Endothelial cell (in vitro differentiated cells): ENCODE measurements at regions not wholly inside any gene's neighbourhood (a gene's known extent, or its start where the extent isn't known, plus 50 kb on each side); places are given as distances from the start of the nearest gene placed in this dataset.

Experiments used
- DNase-seq: peaks from one replicate; pipeline ENCODE4 v3.0.0; 2021; ENCODE audit warnings: low spot score
- H3K27ac Mint-ChIP-seq: one replicate; pipeline ENCODE4 v1.8.0; 2021; ENCODE audit warnings: mixed read lengths, inconsistent platforms; ENCODE audit not compliant: unreplicated experiment
- H3K27me3 Mint-ChIP-seq: one replicate; pipeline ENCODE4 v1.8.0; 2021; ENCODE audit warnings: mild to moderate bottlenecking, moderate library complexity, mixed read lengths, inconsistent platforms; ENCODE audit not compliant: unreplicated experiment
- H3K36me3 Mint-ChIP-seq: one replicate; pipeline ENCODE4 v1.8.0; 2021; ENCODE audit warnings: mild to moderate bottlenecking, low read depth, mixed read lengths, inconsistent platforms; ENCODE audit not compliant: unreplicated experiment
- H3K4me1 Mint-ChIP-seq: one replicate; pipeline ENCODE4 v1.8.0; 2021; ENCODE audit warnings: mild to moderate bottlenecking, mixed read lengths, inconsistent platforms; ENCODE audit not compliant: unreplicated experiment
- H3K4me3 Mint-ChIP-seq: one replicate; pipeline ENCODE4 v1.8.0; 2021; ENCODE audit warnings: mild to moderate bottlenecking, mixed read lengths, inconsistent platforms; ENCODE audit not compliant: unreplicated experiment
- H3K9me3 Mint-ChIP-seq: one replicate; pipeline ENCODE4 v1.8.0; 2021; ENCODE audit warnings: mixed read lengths, inconsistent platforms; ENCODE audit not compliant: unreplicated experiment
- TF ChIP-seq, protein P1 (sequence below): fragments of 200-600 bp; sonication (generic); IDR thresholded peaks from one replicate; pipeline ENCODE4 v1.5.0; 2021; ENCODE audit warnings: antibody characterized with exemption; ENCODE audit not compliant: unreplicated experiment

DNA sequence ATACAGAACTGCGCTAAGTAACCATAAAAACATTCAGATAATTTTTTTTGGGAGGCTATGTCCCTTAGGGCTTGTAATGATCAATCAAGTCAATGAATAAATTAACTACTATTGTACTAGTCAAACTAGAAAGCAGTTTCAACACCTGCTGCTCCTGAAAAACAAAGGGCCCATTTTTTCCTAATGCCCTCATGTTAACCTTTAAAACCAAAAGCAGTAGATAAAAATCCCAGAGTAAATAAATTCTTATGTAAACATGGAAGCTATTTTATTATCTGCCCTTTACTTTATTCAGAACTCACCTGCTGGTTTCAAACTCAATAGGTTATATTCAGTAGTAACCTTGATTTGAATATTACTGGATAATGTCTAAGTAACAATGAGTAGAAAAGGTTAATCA lies 159.5 kb upstream of the STARD13 start:
- Mint-ChIP-seq H3K9me3 (no peaks in the 10 kb centered on the region), H3K36me3 (no peaks in the 10 kb centered on the region), H3K27ac (no peak overlapping the region), H3K4me3 (no peak overlapping the region), H3K4me1 (peaks cover 10% of the 10 kb centered on the region), H3K27me3 (peaks cover 1% of the 10 kb centered on the region)
- no peak for DNase-seq
- TF ChIP-seq, protein P1, sequence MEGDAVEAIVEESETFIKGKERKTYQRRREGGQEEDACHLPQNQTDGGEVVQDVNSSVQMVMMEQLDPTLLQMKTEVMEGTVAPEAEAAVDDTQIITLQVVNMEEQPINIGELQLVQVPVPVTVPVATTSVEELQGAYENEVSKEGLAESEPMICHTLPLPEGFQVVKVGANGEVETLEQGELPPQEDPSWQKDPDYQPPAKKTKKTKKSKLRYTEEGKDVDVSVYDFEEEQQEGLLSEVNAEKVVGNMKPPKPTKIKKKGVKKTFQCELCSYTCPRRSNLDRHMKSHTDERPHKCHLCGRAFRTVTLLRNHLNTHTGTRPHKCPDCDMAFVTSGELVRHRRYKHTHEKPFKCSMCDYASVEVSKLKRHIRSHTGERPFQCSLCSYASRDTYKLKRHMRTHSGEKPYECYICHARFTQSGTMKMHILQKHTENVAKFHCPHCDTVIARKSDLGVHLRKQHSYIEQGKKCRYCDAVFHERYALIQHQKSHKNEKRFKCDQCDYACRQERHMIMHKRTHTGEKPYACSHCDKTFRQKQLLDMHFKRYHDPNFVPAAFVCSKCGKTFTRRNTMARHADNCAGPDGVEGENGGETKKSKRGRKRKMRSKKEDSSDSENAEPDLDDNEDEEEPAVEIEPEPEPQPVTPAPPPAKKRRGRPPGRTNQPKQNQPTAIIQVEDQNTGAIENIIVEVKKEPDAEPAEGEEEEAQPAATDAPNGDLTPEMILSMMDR: no peak

DNA sequence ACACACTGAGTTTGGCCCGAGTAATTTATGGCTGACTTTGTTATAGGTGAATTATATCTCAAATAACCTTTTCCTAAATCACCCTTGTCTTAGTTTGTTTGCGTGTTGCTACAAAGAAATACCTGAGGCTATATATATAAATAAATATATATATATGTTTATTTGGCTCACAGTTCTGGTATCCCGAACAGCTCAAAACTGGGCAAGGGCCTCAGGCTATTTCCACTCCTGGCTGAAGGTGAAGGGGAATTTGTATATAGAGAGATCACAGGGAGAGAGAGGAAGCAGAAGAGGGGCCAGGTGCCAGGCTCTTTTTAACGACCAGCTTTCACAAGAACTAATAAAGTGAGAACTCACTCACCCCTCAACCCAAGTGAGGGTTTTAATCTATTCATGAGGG lies 159.9 kb upstream of the STARD13 start:
- Mint-ChIP-seq H3K4me1 (peaks cover 10% of the 10 kb centered on the region), H3K4me3 (no peak overlapping the region), H3K9me3 (no peaks in the 10 kb centered on the region), H3K36me3 (no peaks in the 10 kb centered on the region), H3K27me3 (peaks cover 1% of the 10 kb centered on the region), H3K27ac (no peak overlapping the region)
- TF ChIP-seq, protein P1: no peak
- no peak for DNase-seq

DNA sequence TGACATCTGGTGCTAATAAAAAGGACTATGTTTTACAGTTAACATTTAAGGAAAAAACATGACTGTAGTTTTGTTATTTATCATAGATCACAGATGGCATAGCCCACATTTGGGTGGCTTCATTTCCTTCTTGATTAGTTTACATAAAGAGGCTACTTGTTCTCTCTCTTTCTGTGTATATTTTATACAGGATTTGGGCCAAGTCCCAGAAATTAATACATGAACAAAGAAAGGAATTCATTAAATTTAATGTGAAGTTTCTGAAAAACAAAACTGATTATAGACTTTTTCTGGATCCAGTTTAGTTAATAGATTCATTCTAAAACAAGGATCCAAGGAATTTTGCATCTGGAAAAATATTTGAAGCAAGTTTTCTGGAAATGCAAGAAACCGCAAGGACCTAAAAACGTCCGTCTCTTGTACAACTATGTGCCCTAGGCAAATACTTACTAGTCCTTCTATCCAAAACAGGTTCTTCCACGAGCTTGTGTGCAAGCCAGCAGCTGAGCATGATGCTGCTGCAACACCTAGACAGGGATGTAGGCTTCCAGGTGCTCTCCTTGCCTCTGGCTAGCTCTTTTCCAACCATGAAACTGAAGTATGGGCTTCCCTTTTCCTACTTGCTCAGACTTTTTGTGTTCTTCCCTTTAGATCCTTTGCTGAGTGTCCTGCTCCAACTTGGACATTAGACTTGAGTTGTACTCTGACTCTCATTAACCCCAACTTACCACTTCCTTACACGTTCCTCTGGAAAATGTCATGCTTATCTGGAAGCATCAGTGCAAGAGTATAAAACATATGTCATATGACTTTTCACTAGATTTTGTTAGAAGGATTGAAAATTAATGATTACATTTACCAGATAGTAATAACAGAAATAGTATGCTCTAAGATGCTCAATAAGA lies 161.5 kb upstream of the STARD13 start:
- Mint-ChIP-seq H3K27me3 (no peaks in the 10 kb centered on the region), H3K4me1 (peaks cover 2% of the 10 kb centered on the region), H3K4me3 (no peak overlapping the region), H3K9me3 (no peaks in the 10 kb centered on the region), H3K27ac (no peak overlapping the region), H3K36me3 (no peaks in the 10 kb centered on the region)
- TF ChIP-seq, protein P1: no peak
- no peak for DNase-seq

DNA sequence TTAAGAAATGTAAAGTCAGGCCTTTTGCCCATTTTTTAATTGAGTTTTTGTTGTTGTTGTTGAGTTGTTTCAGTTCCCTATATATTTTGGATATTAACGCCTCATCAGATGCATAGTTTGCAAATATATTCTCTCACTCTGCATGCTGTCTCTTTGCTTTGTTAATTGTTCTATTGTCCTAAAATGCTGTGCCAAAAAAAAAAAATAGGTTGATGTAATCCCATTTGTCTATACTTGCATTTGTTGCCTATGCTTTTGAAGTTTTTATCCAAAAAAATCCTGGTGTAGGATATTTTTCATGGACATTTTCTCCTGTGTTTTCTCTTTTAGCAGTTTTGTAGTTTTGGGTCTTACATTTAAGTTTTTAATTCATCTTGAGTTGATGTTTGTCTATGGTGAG lies 163.3 kb upstream of the STARD13 start:
- H3K4me1 Mint-ChIP-seq: peaks cover 2% of the 10 kb centered on the region
- no peaks in the 10 kb centered on the region for H3K36me3 Mint-ChIP-seq
- no peak for DNase-seq
- no peak overlapping the region for H3K27ac Mint-ChIP-seq
- H3K4me3 Mint-ChIP-seq: no peak overlapping the region
- TF ChIP-seq, protein P1: no peak
- no peaks in the 10 kb centered on the region for H3K27me3 Mint-ChIP-seq
- no peaks in the 10 kb centered on the region for H3K9me3 Mint-ChIP-seq

DNA sequence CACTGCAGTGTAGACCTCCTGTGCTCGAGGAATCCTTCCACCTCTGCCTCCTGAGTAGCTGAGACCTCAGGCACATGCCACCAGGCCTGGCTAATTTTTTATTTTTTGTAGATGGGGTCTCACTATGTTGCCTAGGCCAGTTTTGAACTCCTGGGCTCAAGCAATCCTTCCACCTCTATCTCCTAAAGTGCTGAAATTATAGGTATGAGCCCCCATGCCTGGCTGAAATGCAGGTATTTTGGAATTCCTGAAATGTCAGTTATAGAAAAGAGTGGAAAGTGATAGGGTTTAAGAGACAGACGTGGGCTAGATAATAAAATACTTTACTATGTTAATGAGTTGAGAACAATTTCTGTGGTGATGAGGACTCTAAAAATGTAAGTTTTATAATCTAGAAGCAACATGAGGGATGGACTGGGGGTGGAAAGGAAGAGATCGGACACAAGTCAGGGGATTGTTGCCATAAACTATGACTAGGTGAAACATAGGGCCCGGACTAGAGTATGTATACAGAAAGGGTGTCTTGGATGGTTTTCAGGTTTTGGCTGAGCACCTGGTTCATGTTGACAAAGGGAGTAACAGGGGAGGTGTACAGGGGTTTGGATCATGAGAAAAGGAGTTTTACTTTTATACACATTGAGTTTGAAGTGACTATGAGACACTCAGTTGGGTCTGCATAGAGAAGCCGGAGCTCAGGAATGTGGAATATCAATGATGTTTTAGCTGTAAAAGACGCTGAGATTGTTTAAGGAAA lies 165.6 kb upstream of the STARD13 start:
- Mint-ChIP-seq H3K9me3 (no peaks in the 10 kb centered on the region), H3K4me1 (peaks cover 2% of the 10 kb centered on the region), H3K36me3 (no peaks in the 10 kb centered on the region), H3K4me3 (no peak overlapping the region), H3K27ac (no peak overlapping the region), H3K27me3 (no peaks in the 10 kb centered on the region)
- TF ChIP-seq, protein P1: no peak
- no peak for DNase-seq
